GM12878 (cell line): ENCODE measurements at regions not wholly inside any gene's neighbourhood (a gene's known extent, or its start where the extent isn't known, plus 50 kb on each side); places are given as distances from the start of the nearest gene placed in this dataset.

Experiments used
- ATAC-seq: fragments of 200-7000 bp; cut with Tn5 transposase; 3 replicates; pipeline ENCODE4 v1.9.1; 2020; ENCODE audit warnings: mild to moderate bottlenecking, moderate library complexity
- BruUV-seq: library from RNA; stranded (reverse); fragments of 400-500 nt; replicated peaks from 2 replicates; lab custom pipeline; 2021; lab: Mats Ljungman, UMichigan
- CTCF ChIA-PET: fragments of 300-600 bp; sonication (Branson Sonifier 250); formaldehyde crosslinking; extraction: SDS; loops from one replicate; lab custom pipeline; 2021; ENCODE audit warnings: inconsistent platforms; lab: Yijun Ruan, JAX
- POLR2A ChIA-PET: fragments of 350-600 bp; formaldehyde crosslinking; extraction: SDS; loops from one replicate; lab custom pipeline; 2021; ENCODE audit warnings: inconsistent platforms; lab: Charles Lee
- RAD21 ChIA-PET: fragments of 300-600 bp; sonication (Branson Sonifier 250); formaldehyde crosslinking; loops from one replicate; lab custom pipeline; 2023; ENCODE audit warnings: antibody characterized with exemption; ENCODE audit not compliant: unreplicated experiment; lab: Charles Lee
- SMC1A ChIA-PET: fragments of 300-600 bp; sonication (Branson Sonifier 250); formaldehyde crosslinking; loops from one replicate; lab custom pipeline; 2023; ENCODE audit not compliant: unreplicated experiment, uncharacterized antibody; lab: Charles Lee
- DNase-seq: peaks from one replicate; pipeline ENCODE4 v3.0.0-alpha.2; 2011; ENCODE audit warnings: low read depth, low spot score
- FAIRE-seq: peaks from 3 replicates; lab custom pipeline; 2011; peaks lifted over from hg19 to GRCh38; lab: Jason Lieb, UNC
- H2AFZ ChIP-seq: 2 replicates; pipeline ENCODE4 v1.6.0; 2011; ENCODE audit warnings: low read depth, low read length, control low read depth; ENCODE audit not compliant: control insufficient read depth
- H3K27ac ChIP-seq: 2 replicates; pipeline ENCODE4 v1.5.1; 2011; ENCODE audit warnings: control low read depth; ENCODE audit not compliant: control insufficient read depth, insufficient read depth
- H3K27me3 ChIP-seq, 2 experiments: replicated peaks in 1 of 2; 2 replicates each; pipeline versions ENCODE4 v1.6.0 to v1.6.1; 2011; ENCODE audit warnings: low read length in 1 of 2; ENCODE audit not compliant: control insufficient read depth in 2 of 2, insufficient read depth in 2 of 2
- H3K36me3 ChIP-seq, 2 experiments: 2 replicates each; pipeline ENCODE4 v1.5.1; 2011; ENCODE audit warnings: low read length in 1 of 2; ENCODE audit not compliant: control insufficient read depth in 2 of 2, insufficient read depth in 2 of 2
- H3K4me1 ChIP-seq: 2 replicates; pipeline ENCODE4 v1.6.1; 2011; ENCODE audit warnings: mild to moderate bottlenecking, low read length, moderate library complexity, mixed read lengths; ENCODE audit not compliant: control insufficient read depth, insufficient read depth
- H3K4me2 ChIP-seq: 2 replicates; pipeline ENCODE4 v1.6.0; 2011; ENCODE audit warnings: control low read depth; ENCODE audit not compliant: control insufficient read depth, insufficient read depth
- H3K4me3 ChIP-seq: fragments of 200-600 bp; sonication (generic); 2 replicates; pipeline ENCODE4 v1.5.1; 2016
- H3K79me2 ChIP-seq: 2 replicates; pipeline ENCODE4 v1.6.0; 2011; ENCODE audit warnings: low read length; ENCODE audit not compliant: control insufficient read depth, insufficient read depth
- H3K9ac ChIP-seq: 2 replicates; pipeline ENCODE4 v1.8.0; 2011; ENCODE audit warnings: low read length, control low read depth, mixed read lengths; ENCODE audit not compliant: control insufficient read depth, insufficient read depth
- H3K9me3 ChIP-seq: replicated peaks from 3 replicates; pipeline ENCODE4 v1.5.1; 2011; ENCODE audit warnings: mild to moderate bottlenecking, low read length; ENCODE audit not compliant: control insufficient read depth, insufficient read depth
- H4K20me1 ChIP-seq: 2 replicates; pipeline ENCODE4 v1.6.0; 2011; ENCODE audit not compliant: control insufficient read depth, insufficient read depth
- ASH2L ChIP-seq: fragments of 300-600, 200-600 bp; sonication (generic); IDR thresholded peaks from 2 replicates; pipeline ENCODE4 v1.6.1; 2017; ENCODE audit warnings: low read depth, mild to moderate bottlenecking, borderline replicate concordance
- CHD1 ChIP-seq: IDR thresholded peaks from 2 replicates; pipeline ENCODE4 v1.6.1; 2012; ENCODE audit warnings: low read depth, low read length, improper control_type of control experiment
- ESRRA ChIP-seq: IDR thresholded peaks from 2 replicates; pipeline ENCODE4 v1.6.1; 2012; ENCODE audit warnings: mild to moderate bottlenecking, low read length, improper control_type of control experiment
- IKZF2 ChIP-seq, 2 experiments: fragments of 450-650 bp; IDR thresholded peaks; 2 replicates each; pipeline ENCODE4 v1.6.1; 2017; ENCODE audit warnings: mild to moderate bottlenecking in 2 of 2, moderate library complexity in 2 of 2
- KAT2A ChIP-seq: conservative IDR thresholded peaks from 2 replicates; pipeline ENCODE4 v1.6.1; 2011; ENCODE audit warnings: low read depth, low read length; ENCODE audit not compliant: control insufficient read depth
- NFIC ChIP-seq: IDR thresholded peaks from 2 replicates; pipeline ENCODE4 v1.6.1; 2012; ENCODE audit warnings: low read depth, mild to moderate bottlenecking, inconsistent platforms, low read length, moderate library complexity
- RB1 ChIP-seq: fragments of 450-650 bp; formaldehyde crosslinking; IDR thresholded peaks from 2 replicates; pipeline ENCODE4 v1.6.1; 2017; ENCODE audit warnings: mild to moderate bottlenecking, borderline replicate concordance
- RELA ChIP-seq: fragments of 450-650 bp; IDR thresholded peaks from 2 replicates; pipeline ENCODE4 v1.8.0; 2014; ENCODE audit warnings: borderline replicate concordance; ENCODE audit not compliant: partially characterized antibody
- SRF ChIP-seq, 2 experiments: IDR thresholded peaks; 2 replicates each; pipeline ENCODE4 v1.6.1; 2011; ENCODE audit warnings: low read depth in 2 of 2, low read length in 2 of 2, mild to moderate bottlenecking in 1 of 2, moderate library complexity in 1 of 2
- TCF3 ChIP-seq: IDR thresholded peaks from 2 replicates; pipeline ENCODE4 v1.6.1; 2012; ENCODE audit warnings: low read depth, mild to moderate bottlenecking, low read length, borderline replicate concordance; ENCODE audit not compliant: insufficient read depth
- USF2 ChIP-seq: IDR thresholded peaks from 2 replicates; pipeline ENCODE4 v1.6.1; 2011; ENCODE audit warnings: low read depth, low read length, improper control_type of control experiment, borderline replicate concordance
- YY1 ChIP-seq: IDR thresholded peaks from 2 replicates; pipeline ENCODE4 v1.6.1; 2011; ENCODE audit warnings: low read depth, mild to moderate bottlenecking, low read length
- ZBTB40 ChIP-seq: fragments of 450-650 bp; IDR thresholded peaks from 2 replicates; pipeline ENCODE4 v1.6.1; 2016; ENCODE audit warnings: mild to moderate bottlenecking, moderate library complexity, borderline replicate concordance
- ZNF217 ChIP-seq: fragments of 450-650 bp; IDR thresholded peaks from 2 replicates; pipeline ENCODE4 v1.6.1; 2017; ENCODE audit warnings: antibody characterized with exemption, mild to moderate bottlenecking
- ZSCAN29 ChIP-seq: fragments of 450-650 bp; IDR thresholded peaks from 2 replicates; pipeline ENCODE4 v1.6.1; 2017; ENCODE audit warnings: mild to moderate bottlenecking, moderate library complexity
- WGBS: methylation state at CpG from one replicate; pipeline ENCODE4 v1.1.6; 2016; ENCODE audit warnings: low lambda C conversion rate; ENCODE audit not compliant: insufficient replicate concordance, insufficient coverage; ENCODE audit errors: missing lambda C conversion rate; 5-methylcytosine and 5-hydroxymethylcytosine counted together
- in situ Hi-C: fragments of 300-500 bp; cut with MboI; formaldehyde crosslinking; loops from 9 replicates; pipeline ENCODE4 v1.14.3; 2018; ENCODE audit warnings: mixed read lengths
- intact Hi-C: fragments of 100-400 bp; cut with micrococcal nuclease; formaldehyde crosslinking; loops from one replicate; pipeline ENCODE4 v1.14.2; 2022; ENCODE audit not compliant: unreplicated experiment

- 29% methylated on average over 6 of the region's 6 CpGs for WGBS
- SMC1A ChIA-PET: interaction anchor here (0.6 to 1.6 kb wide), 4 partner anchors 9 to 57 kb away, joined by 3 to 9 read pairs (median 4); no protein-coding TSS in a partner anchor
- DNase-seq (no peak), ATAC-seq (no peak), FAIRE-seq (no peak)
- in situ Hi-C loops (no loop called here), intact Hi-C loops (no loop called here)
- Histone ChIP-seq H3K27ac (no peak overlapping the region), H3K9me3 (no peaks in the 10 kb centered on the region), H3K9ac (no peak overlapping the region), H2AFZ (no peak overlapping the region), H3K4me3 (no peak overlapping the region), H3K4me1 (no peaks in the 10 kb centered on the region), H3K79me2 (no peaks in the 10 kb centered on the region), H4K20me1 (no peaks in the 10 kb centered on the region), H3K36me3 (no peaks in the 10 kb centered on the region), H3K27me3 (no peaks in the 10 kb centered on the region), H3K4me2 (no peak overlapping the region)
- POLR2A ChIA-PET: interaction anchor here (0.6 to 0.9 kb wide), 2 partner anchors 16 to 38 kb away, joined by 3 to 4 read pairs; no protein-coding TSS in a partner anchor
- BruUV-seq: no TSS peak
- RAD21 ChIA-PET: no interaction called here
- CTCF ChIA-PET: interaction anchor here (0.6 to 1.2 kb wide), 3 partner anchors 10 to 35 kb away, joined by 3 read pairs; no protein-coding TSS in a partner anchor
- TF ChIP-seq USF2 (no peak), ZNF217 (no peak), RB1 (no peak), ASH2L (no peak), KAT2A (no peak), CHD1 (no peak), NFIC (no peak), RELA (no peak), SRF (IDR thresholded peaks at IDR 0.05; ENCODE audit: low read depth in 2 of 2, low read length in 2 of 2) (no peak), ZBTB40 (no peak), YY1 (no peak), ESRRA (no peak), TCF3 (no peak), ZSCAN29 (no peak), IKZF2 (IDR thresholded peaks at IDR 0.05) (no peak)
Measured at GRCh38 chr12:114954511-114955055, 270.6 kb upstream of the TBX3 start.
